NCI-H187 (cell line): ENCODE measurements at regions not wholly inside any gene's neighbourhood (a gene's known extent, or its start where the extent isn't known, plus 50 kb on each side); places are given as distances from the start of the nearest gene placed in this dataset.
"Not testable (repeated sequence)": the region's sequence is repeated elsewhere in the genome, so short reads cannot be mapped to it uniquely, and the experiment has no call there.

Source experiments
- DNase-seq, 2 experiments: peaks; one replicate each; lab custom pipeline; 2025; lab: John Stamatoyannopoulos, UW

GRCh38 chr5:115435778-115436712 is 108.5 kb downstream of the FEM1C start:
- DNase-seq, result no peak

- no peak for DNase-seq
Measured at GRCh38 chr5:115435065-115435777, 109.4 kb downstream of the FEM1C start.

GRCh38 chr5:115433918-115434317 is 110.7 kb downstream of the FEM1C start:
- no peak for DNase-seq

- peak in 1 of 2 experiments; percentile 16 for DNase-seq
Measured at GRCh38 chr5:115432691-115433090, 111.9 kb downstream of the FEM1C start.

GRCh38 chr5:115431116-115431515 is 113.5 kb downstream of the FEM1C start:
- DNase-seq, result no peak

GRCh38 chr5:115430374-115430773 is 114.2 kb downstream of the FEM1C start:
- DNase-seq, result no peak

- DNase-seq, result no peak
Measured at GRCh38 chr5:115429345-115429940, 115.1 kb downstream of the FEM1C start.

GRCh38 chr5:115428676-115429075 is 115.9 kb downstream of the FEM1C start:
- DNase-seq, result no peak

- DNase-seq, result no peak
Measured at GRCh38 chr5:115428248-115428647, 116.3 kb downstream of the FEM1C start.

GRCh38 chr5:115424446-115424845 is 120.1 kb downstream of the FEM1C start:
- DNase-seq, result no peak

- DNase-seq, result no peak
Measured at GRCh38 chr5:115424030-115424429, 120.5 kb downstream of the FEM1C start.

- no peak for DNase-seq
Measured at GRCh38 chr5:115423541-115423940, 121.0 kb downstream of the FEM1C start.

GRCh38 chr5:115423051-115423450 is 121.5 kb downstream of the FEM1C start:
- DNase-seq, result no peak

GRCh38 chr5:115420812-115421211 is 123.8 kb downstream of the FEM1C start:
- DNase-seq, result not testable (repeated sequence)

GRCh38 chr5:115419846-115420585 is 123.6 kb upstream of the CCDC112 start:
- no peak for DNase-seq

- peak; percentile 74 to 80 for DNase-seq
Measured at GRCh38 chr5:115418788-115419187, 122.3 kb upstream of the CCDC112 start.

GRCh38 chr5:115417076-115417475 is 120.6 kb upstream of the CCDC112 start:
- no peak for DNase-seq

- DNase-seq, result no peak
Measured at GRCh38 chr5:115415143-115415491, 118.7 kb upstream of the CCDC112 start.

GRCh38 chr5:115414406-115415142 is 118.1 kb upstream of the CCDC112 start:
- DNase-seq, result peak; percentile 62 to 69

- no peak for DNase-seq
Measured at GRCh38 chr5:115413651-115414050, 117.2 kb upstream of the CCDC112 start.

GRCh38 chr5:115409094-115409493 is 112.6 kb upstream of the CCDC112 start:
- no peak for DNase-seq
